ENCODE measurements at regions not wholly inside any gene's neighbourhood (a gene's known extent, or its start where the extent isn't known, plus 50 kb on each side); places are given as distances from the start of the nearest gene placed in this dataset.

DNA sequence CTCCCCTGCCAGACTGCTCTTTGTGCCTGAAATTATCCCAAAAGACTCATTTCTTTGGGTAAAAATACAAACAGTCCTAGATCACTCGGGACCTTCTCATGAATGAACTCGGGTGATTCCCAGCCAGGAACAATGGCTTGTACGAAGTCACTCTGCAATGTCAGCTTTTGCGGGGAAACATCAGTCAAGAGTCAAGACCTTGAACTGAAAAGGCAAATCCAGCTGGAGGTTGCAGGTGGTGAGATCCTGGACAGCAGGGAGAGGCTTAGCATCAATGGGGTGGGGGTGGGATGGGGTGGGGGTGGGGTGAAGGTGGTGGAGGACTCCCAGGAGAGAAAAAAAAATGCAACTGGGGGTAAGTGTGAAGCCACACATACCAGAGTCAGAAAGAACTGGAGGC lies 115.0 kb upstream of the SLC25A33 start:
- H3K36me3 Mint-ChIP-seq = no peaks in the 10 kb centered on the region
- peaks cover 10% of the 10 kb centered on the region for H3K4me1 Mint-ChIP-seq (ENCODE audit: unreplicated experiment)
- no peaks in the 10 kb centered on the region for H3K9me3 Mint-ChIP-seq
- H3K27ac Mint-ChIP-seq = no peak overlapping the region
- no peak overlapping the region for H3K4me3 Mint-ChIP-seq
- TF ChIP-seq, protein P1, sequence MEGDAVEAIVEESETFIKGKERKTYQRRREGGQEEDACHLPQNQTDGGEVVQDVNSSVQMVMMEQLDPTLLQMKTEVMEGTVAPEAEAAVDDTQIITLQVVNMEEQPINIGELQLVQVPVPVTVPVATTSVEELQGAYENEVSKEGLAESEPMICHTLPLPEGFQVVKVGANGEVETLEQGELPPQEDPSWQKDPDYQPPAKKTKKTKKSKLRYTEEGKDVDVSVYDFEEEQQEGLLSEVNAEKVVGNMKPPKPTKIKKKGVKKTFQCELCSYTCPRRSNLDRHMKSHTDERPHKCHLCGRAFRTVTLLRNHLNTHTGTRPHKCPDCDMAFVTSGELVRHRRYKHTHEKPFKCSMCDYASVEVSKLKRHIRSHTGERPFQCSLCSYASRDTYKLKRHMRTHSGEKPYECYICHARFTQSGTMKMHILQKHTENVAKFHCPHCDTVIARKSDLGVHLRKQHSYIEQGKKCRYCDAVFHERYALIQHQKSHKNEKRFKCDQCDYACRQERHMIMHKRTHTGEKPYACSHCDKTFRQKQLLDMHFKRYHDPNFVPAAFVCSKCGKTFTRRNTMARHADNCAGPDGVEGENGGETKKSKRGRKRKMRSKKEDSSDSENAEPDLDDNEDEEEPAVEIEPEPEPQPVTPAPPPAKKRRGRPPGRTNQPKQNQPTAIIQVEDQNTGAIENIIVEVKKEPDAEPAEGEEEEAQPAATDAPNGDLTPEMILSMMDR (conservative IDR thresholded peaks at IDR 0.05) = no peak
- DNase-seq (ENCODE audit: extremely low spot score, unreplicated experiment) = no peak
- H3K27me3 Mint-ChIP-seq = no peaks in the 10 kb centered on the region

GRCh38 chr1:9425859-9426258 lies 113.4 kb upstream of the SLC25A33 start:
- Mint-ChIP-seq H3K9me3 (no peaks in the 10 kb centered on the region), H3K27me3 (no peaks in the 10 kb centered on the region), H3K27ac (no peak overlapping the region), H3K36me3 (no peaks in the 10 kb centered on the region), H3K4me1 (ENCODE audit: unreplicated experiment) (peaks cover 18% of the 10 kb centered on the region), H3K4me3 (no peak overlapping the region)
- TF ChIP-seq, protein P1 (conservative IDR thresholded peaks at IDR 0.05) = no peak
- no peak for DNase-seq (ENCODE audit: extremely low spot score, unreplicated experiment)

- Mint-ChIP-seq H3K4me3 (no peak overlapping the region), H3K9me3 (no peaks in the 10 kb centered on the region), H3K27ac (no peak overlapping the region), H3K4me1 (ENCODE audit: unreplicated experiment) (peaks cover 18% of the 10 kb centered on the region), H3K27me3 (no peaks in the 10 kb centered on the region), H3K36me3 (no peaks in the 10 kb centered on the region)
- no peak for DNase-seq (ENCODE audit: extremely low spot score, unreplicated experiment)
- TF ChIP-seq, protein P1 (conservative IDR thresholded peaks at IDR 0.05) = no peak
Observed at GRCh38 chr1:9426291-9426711, 113.0 kb upstream of the SLC25A33 start.

DNA sequence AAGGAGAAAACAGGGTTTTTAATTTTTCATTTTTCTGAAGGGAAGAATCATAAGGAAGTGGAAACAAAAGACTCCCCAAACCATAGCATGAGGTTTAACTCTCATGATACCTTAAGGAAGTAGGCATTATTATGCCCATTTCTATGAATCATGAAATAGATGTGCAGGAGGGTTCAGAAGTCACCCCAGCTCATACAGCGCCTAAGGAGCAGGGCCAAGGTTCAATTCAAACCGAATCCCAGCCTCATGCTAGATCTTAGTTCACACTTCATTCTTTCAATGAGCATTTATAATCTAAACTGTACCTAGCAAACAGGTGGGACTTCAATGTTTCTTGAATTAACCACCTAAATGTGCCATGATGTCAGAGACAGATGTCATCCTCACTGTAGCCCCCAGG lies 111.9 kb upstream of the SLC25A33 start:
- no peak for DNase-seq (ENCODE audit: extremely low spot score, unreplicated experiment)
- Mint-ChIP-seq H3K9me3 (no peaks in the 10 kb centered on the region), H3K27ac (peak overlapping the region; percentile 11), H3K36me3 (no peaks in the 10 kb centered on the region), H3K4me1 (ENCODE audit: unreplicated experiment) (peaks cover 18% of the 10 kb centered on the region), H3K27me3 (no peaks in the 10 kb centered on the region), H3K4me3 (peak overlapping the region; percentile 20)
- TF ChIP-seq, protein P1 (conservative IDR thresholded peaks at IDR 0.05) = no peak

DNA sequence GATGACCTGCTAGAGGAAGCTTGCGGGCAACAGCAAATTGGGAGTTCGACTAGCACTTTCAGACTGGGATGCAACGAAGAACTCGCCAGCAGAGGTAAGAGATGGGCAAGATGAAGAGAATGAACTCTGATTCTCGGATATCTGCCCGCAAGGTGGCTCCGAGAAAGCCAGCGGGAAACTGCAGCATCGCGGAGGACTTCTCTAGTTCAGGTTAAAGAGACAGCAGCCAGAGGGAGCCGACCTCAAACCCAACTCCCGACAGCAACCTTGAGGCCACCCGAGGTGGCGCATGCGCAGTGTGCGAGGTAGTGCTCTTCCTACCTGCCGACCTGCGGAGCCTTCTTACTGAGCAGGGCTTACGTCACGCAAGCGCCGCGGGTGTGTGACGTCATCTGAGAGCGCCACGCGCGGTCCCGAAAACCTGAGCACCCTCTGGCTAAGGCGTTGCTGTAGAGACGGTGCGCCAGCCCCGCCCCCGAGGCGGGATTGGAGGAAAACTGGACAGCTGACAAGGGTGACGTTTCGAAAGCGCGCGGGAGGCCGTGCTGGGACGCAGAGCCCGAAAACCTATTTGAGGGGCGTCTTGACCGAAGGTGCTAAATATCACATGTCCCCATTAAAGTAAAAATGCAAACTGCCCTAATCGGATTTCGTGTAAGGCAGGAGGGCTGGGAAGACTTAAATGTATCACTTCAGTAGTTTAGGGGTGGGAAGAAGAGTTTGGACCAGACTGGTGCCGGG lies 110.5 kb upstream of the SLC25A33 start:
- DNase-seq (ENCODE audit: extremely low spot score, unreplicated experiment) = peak; percentile 100
- Mint-ChIP-seq H3K4me3 (peak overlapping the region; percentile 96), H3K27me3 (no peaks in the 10 kb centered on the region), H3K27ac (peak overlapping the region; percentile 97), H3K4me1 (ENCODE audit: unreplicated experiment) (peaks cover 18% of the 10 kb centered on the region), H3K36me3 (no peaks in the 10 kb centered on the region), H3K9me3 (no peaks in the 10 kb centered on the region)
- TF ChIP-seq, protein P1 (conservative IDR thresholded peaks at IDR 0.05) = peak; percentile 42

All from type B pancreatic cell (in vitro differentiated cells).